Endothelial cell of umbilical vein (primary cell): ENCODE measurements at regions not wholly inside any gene's neighbourhood (a gene's known extent, or its start where the extent isn't known, plus 50 kb on each side); places are given as distances from the start of the nearest gene placed in this dataset.

Experiments used
- BruUV-seq: library from RNA; stranded (reverse); fragments of 400-500 nt; replicated peaks from 2 replicates; lab custom pipeline; 2021; lab: Mats Ljungman, UMichigan
- CTCF ChIA-PET: fragments of 300-600, 350-600 bp; sonication (Branson Sonifier 250); formaldehyde crosslinking; loops from one replicate; lab custom pipeline; 2021; ENCODE audit warnings: antibody characterized with exemption, inconsistent platforms; lab: Charles Lee
- POLR2A ChIA-PET: fragments of 300-600, 350-600 bp; sonication (Branson Sonifier 250); formaldehyde crosslinking; loops from one replicate; lab custom pipeline; 2021; ENCODE audit warnings: antibody characterized with exemption, inconsistent platforms; lab: Charles Lee
- DNase-seq: peaks from one replicate; pipeline ENCODE4 v3.0.0-alpha.2; 2011; ENCODE audit warnings: low read depth, low spot score
- FAIRE-seq: peaks from 2 replicates; lab custom pipeline; 2011; peaks lifted over from hg19 to GRCh38; lab: Jason Lieb, UNC
- H2AFZ ChIP-seq: 2 replicates; pipeline ENCODE4 v1.6.0; 2012; ENCODE audit warnings: low read depth, low read length, control low read depth, inconsistent platforms
- H3K27ac ChIP-seq: 2 replicates; pipeline ENCODE4 v1.5.1; 2011; ENCODE audit warnings: low read depth, mild to moderate bottlenecking, control low read depth, low read length, moderate library complexity; ENCODE audit not compliant: insufficient read depth
- H3K27me3 ChIP-seq, 2 experiments: 2 replicates each; pipeline versions ENCODE4 v1.6.0 to v1.6.1; 2011; ENCODE audit warnings: low read length in 2 of 2, mixed read lengths in 1 of 2; ENCODE audit not compliant: control insufficient read depth in 2 of 2, insufficient read depth in 2 of 2
- H3K36me3 ChIP-seq, 2 experiments: 2 replicates in 1 of 2; 3 replicates in 1 of 2; pipeline ENCODE4 v1.5.1; 2011; ENCODE audit warnings: low read length in 2 of 2, mild to moderate bottlenecking in 1 of 2, moderate library complexity in 1 of 2; ENCODE audit not compliant: control insufficient read depth in 2 of 2, insufficient read depth in 2 of 2; ENCODE audit errors: extremely low read depth in 1 of 2
- H3K4me1 ChIP-seq: 3 replicates; pipeline ENCODE4 v1.5.1; 2011; ENCODE audit warnings: mild to moderate bottlenecking, low read length; ENCODE audit not compliant: control insufficient read depth, insufficient read depth; ENCODE audit errors: extremely low read depth
- H3K4me2 ChIP-seq: 2 replicates; pipeline ENCODE4 v1.6.1; 2011; ENCODE audit warnings: low read length, control low read depth, mixed read lengths; ENCODE audit not compliant: insufficient read depth
- H3K4me3 ChIP-seq, 3 experiments: fragments of 200-600 bp in 1 of 3; sonication (generic), shearing (Covaris generic) in 1 of 3; replicated peaks in 1 of 3; 2 replicates each; pipeline ENCODE4 v1.5.1; 2011 to 2016; ENCODE audit warnings: control low read depth in 3 of 3, low read length in 3 of 3, mild to moderate bottlenecking in 2 of 3, inconsistent platforms in 1 of 3, low read depth in 1 of 3, moderate library complexity in 1 of 3; ENCODE audit not compliant: insufficient read depth in 1 of 3
- H3K79me2 ChIP-seq: 2 replicates; pipeline ENCODE4 v1.6.0; 2012; ENCODE audit warnings: low read length, inconsistent platforms; ENCODE audit not compliant: control insufficient read depth, insufficient read depth
- H3K9ac ChIP-seq: replicated peaks from 2 replicates; pipeline ENCODE3; 2011; ENCODE audit warnings: low read length, control low read depth; ENCODE audit not compliant: insufficient read depth; ENCODE audit errors: extremely low read depth
- H3K9me1 ChIP-seq: replicated peaks from 3 replicates; pipeline ENCODE4 v1.6.0; 2011; ENCODE audit warnings: mild to moderate bottlenecking, low read length; ENCODE audit not compliant: control insufficient read depth, insufficient read depth; ENCODE audit errors: extremely low read depth
- H3K9me3 ChIP-seq: replicated peaks from 2 replicates; pipeline ENCODE4 v1.5.1; 2012; ENCODE audit warnings: low read length, inconsistent platforms; ENCODE audit not compliant: control insufficient read depth, insufficient read depth
- H4K20me1 ChIP-seq: replicated peaks from 2 replicates; pipeline ENCODE3; 2011; ENCODE audit warnings: mild to moderate bottlenecking, low read length; ENCODE audit not compliant: control insufficient read depth, insufficient read depth; ENCODE audit errors: extremely low read depth
- EZH2 ChIP-seq: IDR thresholded peaks from 2 replicates; pipeline ENCODE4 v1.6.1; 2012; ENCODE audit warnings: borderline replicate concordance, low read depth, mild to moderate bottlenecking, moderate library complexity, low read length, inconsistent platforms; ENCODE audit not compliant: severe bottlenecking
- FOS ChIP-seq: IDR thresholded peaks from 2 replicates; pipeline ENCODE4 v1.6.1; 2011; ENCODE audit warnings: mild to moderate bottlenecking, low read length, moderate library complexity, borderline replicate concordance; ENCODE audit not compliant: insufficient read depth
- GATA2 ChIP-seq: IDR thresholded peaks from 2 replicates; pipeline ENCODE4 v1.7.0; 2011; ENCODE audit warnings: low read depth, mild to moderate bottlenecking, moderate library complexity, mixed read lengths, low read length; ENCODE audit not compliant: insufficient read length, insufficient read depth
- JUN ChIP-seq: IDR thresholded peaks from 2 replicates; pipeline ENCODE4 v1.6.1; 2011; ENCODE audit warnings: borderline replicate concordance, low read depth; ENCODE audit not compliant: insufficient read length, insufficient read depth
- MYC ChIP-seq: IDR thresholded peaks from one replicate; pipeline ENCODE4 v1.6.1; 2011; ENCODE audit warnings: mild to moderate bottlenecking, low read depth, low read length
- POLR2A ChIP-seq: IDR thresholded peaks from 2 replicates; pipeline ENCODE4 v1.6.1; 2012; ENCODE audit warnings: low read depth, mild to moderate bottlenecking, control low read depth, low read length
- POLR2AphosphoS5 ChIP-seq: IDR thresholded peaks from 2 replicates; pipeline ENCODE4 v1.6.1; 2012; ENCODE audit warnings: low read depth, mild to moderate bottlenecking, control low read depth, low read length, moderate library complexity; ENCODE audit not compliant: insufficient read depth
- dilution Hi-C: fragments of 300-500 bp; cut with MboI; formaldehyde crosslinking; loops from one replicate; pipeline ENCODE4 v1.15.0; 2019; ENCODE audit warnings: low sequenced_read_pairs; ENCODE audit not compliant: extremely low pct_ligation_motif_present
- intact Hi-C: fragments of 100-400 bp; cut with micrococcal nuclease; formaldehyde crosslinking; loops from one replicate; pipeline ENCODE4 v1.10.0; 2022
- TF ChIP-seq, protein P1 (sequence below), 2 donors: IDR thresholded peaks; 1 replicate in 1 of 2; 2 replicates in 1 of 2; pipeline ENCODE4 v1.5.1; 2011; ENCODE audit warnings: low read length in 2 of 2, mild to moderate bottlenecking in 2 of 2, moderate library complexity in 2 of 2, control low read depth in 1 of 2, inconsistent platforms in 1 of 2, low read depth in 1 of 2; ENCODE audit not compliant: insufficient read depth in 1 of 2; ENCODE audit errors: extremely low read depth in 1 of 2
- TF ChIP-seq, protein P2 (sequence below): IDR thresholded peaks from 2 replicates; pipeline ENCODE4 v1.6.1; 2011; ENCODE audit not compliant: insufficient read depth, insufficient read length

DNA sequence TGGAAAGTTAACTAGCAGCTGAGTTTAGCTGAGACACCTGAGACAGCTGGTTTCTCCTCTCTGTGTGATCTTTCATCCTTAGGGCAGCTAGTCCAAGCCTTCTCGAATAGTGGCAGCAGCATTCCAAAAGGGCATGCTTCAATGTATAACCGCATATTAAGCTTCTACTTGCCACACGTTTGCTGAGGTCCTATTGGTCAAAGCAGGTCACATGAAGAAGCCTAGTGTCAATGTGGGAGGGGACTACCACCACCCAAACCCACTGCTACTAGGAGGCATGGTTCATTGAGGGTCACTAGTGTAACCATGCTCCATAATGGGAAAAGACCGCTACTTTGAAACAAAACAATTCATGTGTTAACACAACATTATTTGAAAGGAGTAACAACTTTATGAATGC, 314.9 kb upstream of the SMIM31 start:
- no peak for DNase-seq
- no peak overlapping the region for H3K4me3 ChIP-seq
- no peak for FAIRE-seq
- no peaks in the 10 kb centered on the region for H3K27me3 ChIP-seq
- no TSS peak for BruUV-seq
- H3K9me1 ChIP-seq, result no peaks in the 10 kb centered on the region
- no peak for TF ChIP-seq POLR2A
- TF ChIP-seq, protein P1, sequence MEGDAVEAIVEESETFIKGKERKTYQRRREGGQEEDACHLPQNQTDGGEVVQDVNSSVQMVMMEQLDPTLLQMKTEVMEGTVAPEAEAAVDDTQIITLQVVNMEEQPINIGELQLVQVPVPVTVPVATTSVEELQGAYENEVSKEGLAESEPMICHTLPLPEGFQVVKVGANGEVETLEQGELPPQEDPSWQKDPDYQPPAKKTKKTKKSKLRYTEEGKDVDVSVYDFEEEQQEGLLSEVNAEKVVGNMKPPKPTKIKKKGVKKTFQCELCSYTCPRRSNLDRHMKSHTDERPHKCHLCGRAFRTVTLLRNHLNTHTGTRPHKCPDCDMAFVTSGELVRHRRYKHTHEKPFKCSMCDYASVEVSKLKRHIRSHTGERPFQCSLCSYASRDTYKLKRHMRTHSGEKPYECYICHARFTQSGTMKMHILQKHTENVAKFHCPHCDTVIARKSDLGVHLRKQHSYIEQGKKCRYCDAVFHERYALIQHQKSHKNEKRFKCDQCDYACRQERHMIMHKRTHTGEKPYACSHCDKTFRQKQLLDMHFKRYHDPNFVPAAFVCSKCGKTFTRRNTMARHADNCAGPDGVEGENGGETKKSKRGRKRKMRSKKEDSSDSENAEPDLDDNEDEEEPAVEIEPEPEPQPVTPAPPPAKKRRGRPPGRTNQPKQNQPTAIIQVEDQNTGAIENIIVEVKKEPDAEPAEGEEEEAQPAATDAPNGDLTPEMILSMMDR (IDR thresholded peaks at IDR 0.05; ENCODE audit: extremely low read depth in 1 of 2, insufficient read depth in 1 of 2, low read depth in 1 of 2, low read length in 2 of 2), result no peak
- H3K9me3 ChIP-seq, result peaks cover 5% of the 10 kb centered on the region
- no peak overlapping the region for H2AFZ ChIP-seq
- no peaks in the 10 kb centered on the region for H3K36me3 ChIP-seq
- no peak overlapping the region for H3K9ac ChIP-seq
- dilution Hi-C loops (no loop called here), intact Hi-C loops (no loop called here)
- H4K20me1 ChIP-seq, result no peaks in the 10 kb centered on the region
- H3K79me2 ChIP-seq, result no peaks in the 10 kb centered on the region
- H3K4me1 ChIP-seq, result no peaks in the 10 kb centered on the region
- POLR2A ChIA-PET, result no interaction called here
- no peak overlapping the region for H3K27ac ChIP-seq
- no peak overlapping the region for H3K4me2 ChIP-seq
- CTCF ChIA-PET, result no interaction called here

DNA sequence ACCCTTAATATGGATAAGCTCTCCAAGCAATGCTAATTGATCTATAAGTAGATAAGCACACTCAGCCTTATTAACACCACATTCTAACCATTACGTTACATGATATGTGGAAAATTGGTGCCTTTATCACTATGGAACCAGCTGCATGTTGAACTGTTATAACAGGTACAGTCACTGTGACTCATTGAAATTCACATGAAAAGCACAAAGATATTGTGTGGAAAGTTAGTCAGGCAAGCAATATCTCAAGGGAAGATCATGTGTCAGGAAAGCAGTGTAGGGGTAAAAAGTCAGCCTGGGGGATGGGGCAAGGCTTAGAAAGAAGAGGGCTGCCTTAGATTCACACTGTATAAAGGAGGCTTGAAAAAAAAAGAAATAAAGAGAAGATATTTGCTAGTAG, 313.7 kb upstream of the SMIM31 start:
- Histone ChIP-seq H3K4me2 (no peak overlapping the region), H4K20me1 (no peaks in the 10 kb centered on the region), H3K27ac (no peak overlapping the region), H3K4me3 (no peak overlapping the region), H3K79me2 (no peaks in the 10 kb centered on the region), H2AFZ (no peak overlapping the region), H3K4me1 (no peaks in the 10 kb centered on the region), H3K9me3 (peaks cover 3% of the 10 kb centered on the region), H3K27me3 (no peaks in the 10 kb centered on the region), H3K9ac (no peak overlapping the region), H3K36me3 (no peaks in the 10 kb centered on the region), H3K9me1 (no peaks in the 10 kb centered on the region)
- no peak for DNase-seq
- BruUV-seq, result no TSS peak
- TF ChIP-seq GATA2, result no peak
- no peak for TF ChIP-seq POLR2A
- TF ChIP-seq, protein P1 (IDR thresholded peaks at IDR 0.05; ENCODE audit: extremely low read depth in 1 of 2, insufficient read depth in 1 of 2, low read depth in 1 of 2, low read length in 2 of 2), result no peak
- no peak for TF ChIP-seq MYC
- TF ChIP-seq JUN, result no peak
- TF ChIP-seq FOS, result no peak
- TF ChIP-seq POLR2AphosphoS5, result no peak
- TF ChIP-seq EZH2, result no peak
- TF ChIP-seq, protein P2, sequence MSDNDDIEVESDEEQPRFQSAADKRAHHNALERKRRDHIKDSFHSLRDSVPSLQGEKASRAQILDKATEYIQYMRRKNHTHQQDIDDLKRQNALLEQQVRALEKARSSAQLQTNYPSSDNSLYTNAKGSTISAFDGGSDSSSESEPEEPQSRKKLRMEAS, result no peak
- dilution Hi-C loops, result no loop called here
- FAIRE-seq, result no peak
- ChIA-PET CTCF (no interaction called here), POLR2A (no interaction called here)
- intact Hi-C loops, result no loop called here
